Cardiac muscle cell (in vitro differentiated cells and primary cell): ENCODE measurements at regions not wholly inside any gene's neighbourhood (a gene's known extent, or its start where the extent isn't known, plus 50 kb on each side); places are given as distances from the start of the nearest gene placed in this dataset.

Experiments used
- DNase-seq, 2 donors: peaks; one replicate each; pipeline versions ENCODE4 v3.0.0 to v3.0.0-alpha.2; 2010 to 2017; ENCODE audit warnings: low read depth in 1 of 2, low spot score in 1 of 2
- H3K27ac ChIP-seq: fragments of 200-600 bp; sonication (generic); 2 replicates; pipeline ENCODE4 v1.5.1; 2016
- H3K27me3 ChIP-seq: fragments of 200-600 bp; sonication (generic); 2 replicates; pipeline ENCODE4 v1.6.0; 2016; ENCODE audit warnings: control low read depth
- H3K36me3 ChIP-seq: fragments of 200-600 bp; sonication (generic); 2 replicates; pipeline ENCODE4 v1.5.1; 2016; ENCODE audit warnings: control low read depth
- H3K4me1 ChIP-seq: fragments of 200-600 bp; sonication (generic); 2 replicates; pipeline ENCODE4 v1.8.1; 2017; ENCODE audit warnings: low read depth, mild to moderate bottlenecking, mixed run types
- H3K4me3 ChIP-seq: fragments of 200-600 bp; sonication (generic); 2 replicates; pipeline ENCODE4 v1.5.1; 2016; ENCODE audit warnings: mild to moderate bottlenecking
- H3K9me3 ChIP-seq: fragments of 200-600 bp; sonication (generic); 2 replicates; pipeline ENCODE4 v1.5.1; 2017; ENCODE audit warnings: low read depth, mild to moderate bottlenecking, control low read depth
- TF ChIP-seq, protein P1 (sequence below): IDR thresholded peaks from 2 replicates; pipeline ENCODE4 v1.5.1; 2012; ENCODE audit warnings: low read depth, mild to moderate bottlenecking, low read length

DNA sequence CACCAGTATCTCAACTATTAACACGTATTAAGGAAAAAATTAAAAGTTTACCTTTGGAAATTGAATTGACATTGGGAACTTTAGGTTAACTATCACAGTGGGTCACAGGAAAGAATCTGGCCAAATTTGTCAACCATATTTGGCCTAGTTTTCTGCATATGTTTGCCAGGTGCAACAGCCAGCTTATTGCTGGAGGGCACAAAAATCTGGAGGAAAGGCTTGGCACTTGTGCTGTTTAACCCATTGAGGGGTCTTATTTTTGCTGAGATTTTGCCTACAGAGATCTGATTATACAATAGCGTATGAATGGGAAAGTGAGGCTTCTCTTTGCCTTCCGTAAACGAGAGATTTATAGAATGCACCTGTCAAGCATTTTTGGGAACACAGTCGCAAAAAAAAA lies 190.4 kb downstream of the PRL start:
- no peak for DNase-seq
- no peaks in the 10 kb centered on the region for H3K4me1 ChIP-seq

GRCh38 chr6:22106961-22107360 lies 189.9 kb downstream of the PRL start:
- Histone ChIP-seq H3K27me3 (no peaks in the 10 kb centered on the region), H3K9me3 (no peaks in the 10 kb centered on the region), H3K4me1 (no peaks in the 10 kb centered on the region), H3K27ac (no peak overlapping the region), H3K36me3 (no peaks in the 10 kb centered on the region), H3K4me3 (no peak overlapping the region)
- no peak for DNase-seq
- TF ChIP-seq, protein P1, sequence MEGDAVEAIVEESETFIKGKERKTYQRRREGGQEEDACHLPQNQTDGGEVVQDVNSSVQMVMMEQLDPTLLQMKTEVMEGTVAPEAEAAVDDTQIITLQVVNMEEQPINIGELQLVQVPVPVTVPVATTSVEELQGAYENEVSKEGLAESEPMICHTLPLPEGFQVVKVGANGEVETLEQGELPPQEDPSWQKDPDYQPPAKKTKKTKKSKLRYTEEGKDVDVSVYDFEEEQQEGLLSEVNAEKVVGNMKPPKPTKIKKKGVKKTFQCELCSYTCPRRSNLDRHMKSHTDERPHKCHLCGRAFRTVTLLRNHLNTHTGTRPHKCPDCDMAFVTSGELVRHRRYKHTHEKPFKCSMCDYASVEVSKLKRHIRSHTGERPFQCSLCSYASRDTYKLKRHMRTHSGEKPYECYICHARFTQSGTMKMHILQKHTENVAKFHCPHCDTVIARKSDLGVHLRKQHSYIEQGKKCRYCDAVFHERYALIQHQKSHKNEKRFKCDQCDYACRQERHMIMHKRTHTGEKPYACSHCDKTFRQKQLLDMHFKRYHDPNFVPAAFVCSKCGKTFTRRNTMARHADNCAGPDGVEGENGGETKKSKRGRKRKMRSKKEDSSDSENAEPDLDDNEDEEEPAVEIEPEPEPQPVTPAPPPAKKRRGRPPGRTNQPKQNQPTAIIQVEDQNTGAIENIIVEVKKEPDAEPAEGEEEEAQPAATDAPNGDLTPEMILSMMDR: no peak

More for the DNA sequence above, 190.4 kb downstream of the PRL start:
- H3K36me3 ChIP-seq: no peaks in the 10 kb centered on the region
- H3K27ac ChIP-seq: no peak overlapping the region
- H3K4me3 ChIP-seq: no peak overlapping the region
- no peaks in the 10 kb centered on the region for H3K27me3 ChIP-seq
- no peaks in the 10 kb centered on the region for H3K9me3 ChIP-seq
- TF ChIP-seq, protein P1: no peak

DNA sequence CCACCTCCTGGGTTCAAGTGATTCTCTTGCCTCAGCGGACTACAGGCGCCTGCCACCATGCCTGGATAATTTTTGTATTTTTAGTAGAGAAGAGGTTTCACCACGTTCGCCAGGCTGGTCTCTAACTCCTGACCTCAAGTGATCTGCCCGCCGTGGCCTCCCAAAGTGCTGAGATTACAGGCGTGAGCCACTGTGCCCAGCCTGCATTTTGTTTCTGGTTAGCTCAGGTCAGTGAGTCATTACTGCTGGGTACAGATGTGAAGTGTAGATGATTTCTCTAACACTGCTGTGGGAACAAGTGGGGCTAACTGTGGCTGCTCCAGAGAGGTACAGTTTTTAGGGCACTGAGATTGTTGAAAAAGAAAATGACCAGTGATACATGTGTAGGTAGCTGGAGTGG lies 188.6 kb downstream of the PRL start:
- peak overlapping the region; percentile 23 for H3K27ac ChIP-seq
- DNase-seq: peak in 1 of 2 donors; percentile 25
- H3K36me3 ChIP-seq: no peaks in the 10 kb centered on the region
- H3K4me1 ChIP-seq: no peaks in the 10 kb centered on the region
- no peaks in the 10 kb centered on the region for H3K9me3 ChIP-seq
- H3K27me3 ChIP-seq: no peaks in the 10 kb centered on the region
- no peak overlapping the region for H3K4me3 ChIP-seq
- TF ChIP-seq, protein P1: no peak

DNA sequence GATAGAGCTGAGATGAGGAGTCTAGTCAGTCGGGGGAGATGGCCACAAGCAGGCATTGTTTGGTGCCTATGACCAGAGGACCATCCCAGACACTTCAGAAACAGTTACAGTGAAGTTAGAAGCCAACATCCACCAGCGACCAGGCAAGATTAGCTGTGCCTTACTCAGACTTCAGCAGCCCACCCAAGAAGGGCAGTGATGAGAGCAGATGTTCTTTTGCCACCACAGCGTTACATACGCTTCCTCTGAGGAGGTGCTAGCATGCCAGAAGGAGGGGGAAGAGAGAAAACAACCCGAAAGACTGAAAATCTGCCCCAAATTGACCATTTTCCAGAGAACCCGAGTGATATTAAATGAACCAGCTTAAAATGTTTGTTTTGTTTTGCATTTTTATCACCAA lies 186.8 kb downstream of the PRL start:
- Histone ChIP-seq H3K4me3 (no peak overlapping the region), H3K4me1 (no peaks in the 10 kb centered on the region), H3K27ac (no peak overlapping the region), H3K36me3 (no peaks in the 10 kb centered on the region), H3K9me3 (no peaks in the 10 kb centered on the region), H3K27me3 (no peaks in the 10 kb centered on the region)
- TF ChIP-seq, protein P1: no peak
- DNase-seq: peak in 1 of 2 donors; percentile 6

DNA sequence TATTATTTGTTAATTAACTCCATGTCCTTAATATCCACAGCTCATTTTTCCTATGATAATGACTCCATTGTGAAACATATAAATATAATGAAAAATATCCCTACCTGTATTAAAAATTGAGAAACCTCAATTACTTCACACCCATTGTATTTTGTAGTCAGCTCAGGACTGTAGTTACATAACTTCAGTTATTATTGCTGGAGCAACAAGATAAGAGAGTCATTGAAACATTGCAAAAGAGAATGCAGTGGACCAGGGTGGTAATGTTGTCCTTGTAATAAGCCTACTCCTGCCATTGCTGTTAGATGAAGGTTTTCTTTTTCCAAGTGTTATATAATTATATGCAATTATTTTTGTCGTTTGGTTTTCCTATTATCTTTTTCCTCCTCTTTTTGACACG lies 184.4 kb downstream of the PRL start:
- Histone ChIP-seq H3K27ac (no peak overlapping the region), H3K4me3 (no peak overlapping the region), H3K9me3 (no peaks in the 10 kb centered on the region), H3K27me3 (no peaks in the 10 kb centered on the region), H3K4me1 (no peaks in the 10 kb centered on the region), H3K36me3 (no peaks in the 10 kb centered on the region)
- TF ChIP-seq, protein P1: no peak
- DNase-seq: peak in 1 of 2 donors; percentile 80
